GM21526 (cell line): ENCODE measurements at regions not wholly inside any gene's neighbourhood (a gene's known extent, or its start where the extent isn't known, plus 50 kb on each side); places are given as distances from the start of the nearest gene placed in this dataset.

Experiments
- ATAC-seq: cut with Tn5 transposase; IDR thresholded peaks from one replicate; pipeline ENCODE4 v1.9.1; 2021; ENCODE audit warnings: moderate library complexity; ENCODE audit not compliant: unreplicated experiment, low FRiP score

GRCh38 chr10:124346831-124347230 is 71.9 kb downstream of the OAT start:
- no peak for ATAC-seq

- ATAC-seq: no peak
Measured at GRCh38 chr10:124345521-124345920, 73.2 kb downstream of the OAT start.

GRCh38 chr10:124344931-124345330 is 73.8 kb downstream of the OAT start:
- ATAC-seq: no peak

DNA sequence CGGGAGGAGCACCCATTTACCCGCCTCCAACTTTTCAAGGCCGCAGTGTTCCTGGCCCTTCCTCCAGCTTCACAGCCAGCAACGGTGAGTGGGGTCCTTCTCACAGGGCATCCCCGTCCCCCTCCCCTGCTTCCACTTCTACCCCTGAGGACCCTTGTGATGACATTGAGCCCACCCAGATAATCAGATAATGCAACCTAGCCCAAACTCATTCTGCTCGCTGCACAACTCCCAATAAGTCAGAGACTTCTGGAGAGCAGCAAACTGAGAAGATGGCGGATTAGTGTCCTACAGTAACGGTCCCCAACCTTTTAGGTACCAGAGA is 74.5 kb downstream of the OAT start:
- no peak for ATAC-seq

DNA sequence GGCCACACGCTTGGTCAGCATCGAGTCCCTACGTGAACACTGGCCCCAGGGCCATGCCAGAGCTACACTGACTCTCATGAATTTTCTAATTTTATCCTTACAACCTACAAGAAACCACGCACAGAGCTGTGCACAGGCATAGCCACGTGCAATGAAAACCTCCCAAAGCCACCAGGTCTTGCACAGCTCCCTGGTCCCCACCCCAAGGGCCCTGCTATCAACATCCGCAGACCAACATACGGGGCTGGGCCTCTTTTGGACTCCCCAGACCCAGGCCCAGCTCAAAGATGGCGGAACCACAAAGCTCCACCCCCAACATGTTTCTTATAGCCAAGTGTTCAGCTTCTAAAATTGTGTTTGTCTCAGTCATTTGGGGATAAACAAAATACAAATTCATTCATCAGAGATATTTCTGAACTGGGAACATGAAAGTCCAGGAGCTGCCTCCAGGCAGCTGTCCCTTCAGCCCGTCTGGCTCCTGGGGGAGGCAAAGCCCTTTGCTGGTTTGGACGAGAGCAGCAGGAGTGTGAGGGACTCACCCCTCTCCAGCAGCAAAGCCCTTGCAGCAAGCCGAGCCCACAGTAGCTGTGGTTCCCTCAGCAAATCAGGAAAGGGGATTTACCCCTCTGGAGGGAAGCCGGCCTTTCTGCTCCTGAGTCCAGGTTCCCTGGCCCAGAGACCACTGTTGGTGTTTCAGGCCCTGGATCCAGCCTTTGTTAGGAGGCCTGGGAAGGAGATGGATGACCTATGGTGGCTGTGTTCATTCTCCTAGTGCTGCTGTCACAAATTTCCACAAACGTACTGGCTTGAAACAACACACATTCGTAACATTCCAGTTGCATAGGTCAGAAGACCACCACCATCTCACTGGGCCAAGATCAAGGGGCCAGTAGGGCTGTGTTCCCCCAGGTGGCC is 75.1 kb downstream of the OAT start:
- ATAC-seq: no peak

- no peak for ATAC-seq
Measured at GRCh38 chr10:124342821-124343170, 75.9 kb downstream of the OAT start.

DNA sequence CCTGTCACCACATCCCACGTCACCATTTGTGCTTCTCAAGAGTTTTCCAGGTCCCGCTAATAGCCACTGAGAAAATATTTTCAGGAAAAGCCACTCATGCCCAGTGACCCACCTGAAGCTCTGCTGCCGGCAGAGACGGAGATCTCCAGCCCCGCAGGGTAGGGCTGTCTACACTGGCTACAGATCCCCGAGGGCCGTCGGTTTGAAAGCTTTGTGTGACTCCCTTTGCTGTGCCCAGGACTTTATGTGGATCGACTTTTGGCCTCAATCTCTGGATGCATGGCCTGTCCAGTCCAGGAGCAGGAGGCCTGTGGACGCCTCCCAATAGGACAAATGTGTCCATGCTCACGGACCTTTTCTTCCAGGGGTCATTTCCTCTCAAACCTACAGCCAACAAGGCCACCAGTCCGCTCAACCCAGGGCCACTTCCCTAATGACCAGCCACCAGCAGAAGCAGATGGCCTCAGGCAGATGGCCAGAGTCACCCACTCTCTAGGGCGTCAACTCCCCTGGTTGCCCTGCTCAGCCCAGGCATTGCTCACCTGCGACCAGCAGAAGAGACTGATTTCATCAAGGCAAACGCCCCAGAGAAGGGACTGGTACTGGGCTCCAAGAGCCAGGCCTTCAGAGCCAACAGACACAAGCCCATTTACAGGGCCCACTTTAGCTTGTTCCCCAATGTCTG is 76.4 kb downstream of the OAT start:
- no peak for ATAC-seq

GRCh38 chr10:124341768-124342135 is 77.0 kb downstream of the OAT start:
- ATAC-seq: no peak

DNA sequence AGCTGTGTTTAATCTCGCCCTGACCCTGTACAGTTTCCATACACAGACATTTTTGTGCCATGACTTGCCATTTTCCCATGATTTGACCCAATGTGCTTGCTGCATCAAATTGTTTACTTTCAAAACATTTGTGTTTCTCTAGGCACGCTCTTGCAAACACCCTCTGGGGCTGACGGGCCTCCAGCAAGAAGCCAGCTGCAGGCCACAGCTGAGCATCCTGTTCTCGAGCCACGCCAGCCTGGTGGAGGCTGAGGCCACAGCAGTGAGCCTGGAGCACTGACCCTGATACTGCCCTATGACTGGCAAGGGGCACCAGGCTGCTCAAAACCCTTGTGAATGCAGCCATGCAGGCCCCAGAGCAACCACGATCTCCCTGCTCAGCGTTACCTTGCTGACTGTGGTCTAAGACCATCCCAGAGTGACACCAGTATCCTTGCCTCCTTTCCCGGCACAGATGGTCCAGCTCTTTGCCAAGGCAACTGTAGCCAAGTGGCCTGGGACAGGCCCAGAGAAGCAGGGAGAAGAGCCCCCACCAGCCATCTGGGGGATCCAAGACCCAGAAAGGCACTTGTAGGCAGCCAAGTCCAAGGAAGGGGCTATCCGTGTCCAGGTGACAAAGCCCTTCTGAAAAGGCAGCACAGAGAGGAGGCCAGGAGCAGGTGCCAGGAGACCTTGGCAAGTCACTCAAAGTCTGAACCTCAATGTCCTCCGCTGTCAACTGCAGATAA is 78.5 kb downstream of the OAT start:
- ATAC-seq: no peak

- no peak for ATAC-seq
Measured at GRCh38 chr10:124339119-124340032, 79.3 kb downstream of the OAT start.

- no peak for ATAC-seq
Measured at GRCh38 chr10:124338276-124338925, 80.3 kb downstream of the OAT start.

GRCh38 chr10:124336186-124336585 is 82.5 kb downstream of the OAT start:
- no peak for ATAC-seq

DNA sequence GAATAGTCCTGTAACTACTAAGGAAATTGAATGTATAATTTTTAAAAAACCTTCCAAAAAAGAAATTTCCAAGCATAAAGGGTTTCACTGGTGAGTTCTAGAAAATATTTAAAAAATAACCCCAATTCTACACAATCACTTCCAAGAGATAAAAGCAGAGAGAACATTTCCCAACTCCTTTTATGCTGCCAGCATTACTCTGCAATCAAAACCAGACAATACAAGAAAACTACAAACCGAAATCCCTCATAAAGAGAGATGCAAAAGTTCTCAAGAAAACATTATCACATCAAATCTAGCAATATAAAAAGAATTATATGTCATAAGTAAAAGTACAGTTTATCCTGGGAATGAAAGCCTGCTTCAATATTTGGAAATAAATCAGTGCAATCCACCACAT is 84.8 kb downstream of the OAT start:
- ATAC-seq: no peak

- ATAC-seq: no peak
Measured at GRCh38 chr10:124332426-124332825, 86.3 kb downstream of the OAT start.

DNA sequence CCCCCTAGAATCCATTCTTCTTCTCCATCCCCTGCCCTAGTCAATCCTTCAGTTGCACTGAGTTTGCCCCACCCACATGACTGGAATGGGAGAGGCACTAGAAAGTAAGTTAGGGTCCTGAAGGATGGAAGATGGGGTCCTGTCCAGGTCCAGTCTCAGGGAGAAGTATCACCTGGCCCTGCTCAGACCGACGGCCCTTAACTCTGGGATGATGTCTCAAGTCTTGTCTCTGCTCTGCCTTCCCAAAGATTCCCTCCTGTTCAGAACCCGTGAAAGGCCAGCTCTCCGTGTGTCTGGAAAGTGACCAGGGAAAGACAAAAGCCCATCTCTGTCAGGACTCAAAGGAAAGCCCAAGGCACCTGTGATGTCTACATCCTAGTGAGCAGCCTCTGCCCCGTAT is 88.8 kb downstream of the OAT start:
- ATAC-seq: no peak

- no peak for ATAC-seq
Measured at GRCh38 chr10:124329362-124329761, 89.4 kb downstream of the OAT start.

GRCh38 chr10:124328477-124329220 is 90.1 kb downstream of the OAT start:
- ATAC-seq: no peak

DNA sequence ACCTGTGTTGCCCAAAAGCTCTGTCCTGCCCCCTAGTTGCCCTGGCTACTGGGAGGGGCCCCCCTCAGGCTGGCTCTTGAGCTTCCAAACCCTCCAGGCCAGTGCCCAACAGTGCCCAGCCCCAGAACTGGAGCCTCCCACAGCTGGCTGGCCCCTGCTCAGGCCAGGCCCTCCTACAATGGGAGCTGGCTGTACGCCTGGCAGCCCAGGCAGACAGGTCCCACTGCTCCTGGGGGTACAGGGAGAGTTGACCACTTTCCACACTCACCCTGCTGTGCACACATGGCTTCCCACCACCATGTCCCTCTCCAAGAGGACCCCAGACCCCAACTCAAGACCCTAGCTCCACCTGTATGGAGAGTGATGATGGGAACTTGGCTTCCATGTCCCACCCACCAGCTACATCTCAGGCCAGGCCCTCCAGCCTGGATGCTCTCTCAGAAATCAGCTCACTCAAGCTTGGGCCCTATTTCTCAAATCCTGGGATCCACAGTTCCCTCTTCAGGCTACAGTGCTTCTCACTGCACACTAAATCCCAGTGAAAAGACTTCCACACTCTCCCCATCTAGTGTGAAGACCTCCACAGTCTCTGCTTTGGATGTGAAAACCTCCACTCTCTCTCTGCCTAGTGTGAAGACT is 92.6 kb downstream of the OAT start:
- no peak for ATAC-seq

DNA sequence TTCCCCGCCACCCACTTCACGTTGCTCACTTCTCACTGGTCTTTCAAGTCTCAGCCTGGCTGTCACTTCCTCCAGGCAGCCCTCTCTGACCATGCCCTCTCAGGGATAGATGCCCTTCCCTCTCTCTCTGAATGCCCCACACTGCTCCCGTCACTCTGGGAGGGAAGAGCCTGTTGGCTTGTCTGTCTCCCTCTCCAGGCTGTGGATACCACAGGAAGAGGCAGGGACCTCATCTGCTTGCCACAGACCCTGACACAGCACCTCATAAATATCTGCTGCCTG is 93.1 kb downstream of the OAT start:
- no peak for ATAC-seq
